SK-N-SH (cell line): ENCODE measurements at regions not wholly inside any gene's neighbourhood (a gene's known extent, or its start where the extent isn't known, plus 50 kb on each side); places are given as distances from the start of the nearest gene placed in this dataset.

ENCODE experiments used
- CTCF ChIA-PET: fragments of 300-600, 350-600 bp; formaldehyde crosslinking; extraction: SDS; loops from one replicate; lab custom pipeline; 2021; lab: Yijun Ruan, JAX
- POLR2A ChIA-PET: fragments of 350-600 bp; sonication (Branson Sonifier 250); formaldehyde crosslinking; extraction: SDS; loops from one replicate; lab custom pipeline; 2020; ENCODE audit warnings: antibody characterized with exemption, inconsistent platforms; lab: Yijun Ruan, JAX
- DNase-seq: peaks from one replicate; pipeline ENCODE4 v3.0.0; 2012
- H2AFZ ChIP-seq: fragments of 200-600 bp; sonication (generic); 2 replicates; pipeline ENCODE4 v1.8.1; 2016; ENCODE audit warnings: antibody characterized with exemption, mild to moderate bottlenecking, low read depth
- H3F3A ChIP-seq: fragments of 200-600 bp; sonication (generic); replicated peaks from 2 replicates; pipeline ENCODE3; 2016; ENCODE audit warnings: antibody characterized with exemption, mild to moderate bottlenecking; ENCODE audit not compliant: insufficient read depth
- H3K27ac ChIP-seq, 2 experiments: fragments of 200-500 bp in 1 of 2; fragments of 200-600 bp in 1 of 2; sonication (Bioruptor generic) in 1 of 2; sonication (generic), shearing (Covaris generic) in 1 of 2; 2 replicates each; pipeline versions ENCODE4 v1.5.1 to v1.6.1; 2014 to 2016; ENCODE audit warnings: low read depth in 2 of 2, inconsistent platforms in 1 of 2, low read length in 1 of 2, mild to moderate bottlenecking in 1 of 2, mixed read lengths in 1 of 2
- H3K27me3 ChIP-seq: fragments of 200-600 bp; sonication (generic), shearing (Covaris generic); 2 replicates; pipeline ENCODE4 v1.6.1; 2016; ENCODE audit warnings: mixed run types; ENCODE audit not compliant: insufficient read depth
- H3K36me3 ChIP-seq, 2 experiments: fragments of 200-500 bp in 1 of 2; fragments of 200-600 bp in 1 of 2; sonication (Bioruptor generic) in 1 of 2; sonication (generic) in 1 of 2; replicated peaks in 1 of 2; 2 replicates each; pipeline versions ENCODE3 to v1.5.1; 2014 to 2016; ENCODE audit warnings: low read length in 1 of 2, mild to moderate bottlenecking in 1 of 2; ENCODE audit not compliant: insufficient read depth in 2 of 2, control insufficient read depth in 1 of 2
- H3K4me1 ChIP-seq, 2 experiments: fragments of 200-500 bp in 1 of 2; fragments of 200-600 bp in 1 of 2; sonication (Bioruptor generic) in 1 of 2; sonication (generic), shearing (Covaris generic) in 1 of 2; 2 replicates each; pipeline versions ENCODE4 v1.5.1 to v1.6.1; 2014 to 2016; ENCODE audit warnings: low read depth in 1 of 2, low read length in 1 of 2, mixed run types in 1 of 2; ENCODE audit not compliant: insufficient read depth in 2 of 2, control insufficient read depth in 1 of 2
- H3K4me2 ChIP-seq: fragments of 200-600 bp; sonication (generic), shearing (Covaris generic); 2 replicates; pipeline ENCODE4 v1.6.1; 2017; ENCODE audit warnings: mixed run types
- H3K4me3 ChIP-seq, 2 experiments: fragments of 200-500 bp in 1 of 2; fragments of 200-600 bp in 1 of 2; sonication (Bioruptor generic) in 1 of 2; sonication (generic), shearing (Covaris generic) in 1 of 2; 2 replicates each; pipeline versions ENCODE4 v1.5.1 to v1.8.1; 2014 to 2016; ENCODE audit warnings: low read depth in 2 of 2, inconsistent platforms in 1 of 2, low read length in 1 of 2, mild to moderate bottlenecking in 1 of 2, mixed read lengths in 1 of 2, moderate library complexity in 1 of 2
- H3K79me2 ChIP-seq: fragments of 200-600 bp; sonication (generic); 2 replicates; pipeline ENCODE4 v1.8.1; 2017; ENCODE audit warnings: mild to moderate bottlenecking; ENCODE audit not compliant: insufficient read depth
- H3K9ac ChIP-seq: fragments of 200-600 bp; sonication (generic); 2 replicates; pipeline ENCODE4 v1.6.1; 2017; ENCODE audit warnings: mixed run types
- H3K9me2 ChIP-seq: fragments of 200-600 bp; sonication (generic); 2 replicates; pipeline ENCODE4 v1.6.1; 2017; ENCODE audit warnings: mixed run types
- H3K9me3 ChIP-seq: fragments of 200-600 bp; sonication (generic); 2 replicates; pipeline ENCODE4 v1.6.1; 2017; ENCODE audit warnings: mixed run types, mild to moderate bottlenecking, moderate library complexity
- H4K20me1 ChIP-seq: fragments of 200-600 bp; sonication (generic); 2 replicates; pipeline ENCODE4 v1.6.1; 2017; ENCODE audit warnings: mild to moderate bottlenecking, mixed run types; ENCODE audit not compliant: insufficient read depth
- CHD2 ChIP-seq: fragments of 150-350 bp; IDR thresholded peaks from 2 replicates; pipeline ENCODE4 v1.6.1; 2018; ENCODE audit warnings: low read length; ENCODE audit not compliant: partially characterized antibody
- CTCF ChIP-seq: fragments of 200-600 bp; sonication (generic); IDR thresholded peaks from 2 replicates; pipeline ENCODE4 v1.6.1; 2017; ENCODE audit warnings: antibody characterized with exemption, mild to moderate bottlenecking, moderate library complexity
- ELF1 ChIP-seq: IDR thresholded peaks from 2 replicates; pipeline ENCODE4 v1.4.0; 2012
- EP300 ChIP-seq, 2 experiments: IDR thresholded peaks; 2 replicates each; pipeline versions ENCODE4 v1.4.0 to v1.6.1; 2012; ENCODE audit warnings: borderline replicate concordance in 1 of 2, low read depth in 1 of 2, low read length in 1 of 2
- EZH2phosphoT487 ChIP-seq: fragments of 200-600 bp; sonication (generic); IDR thresholded peaks from 2 replicates; pipeline ENCODE4 v1.6.1; 2017; ENCODE audit warnings: low read depth, mixed run types, mild to moderate bottlenecking, antibody characterized with exemption, moderate library complexity, borderline replicate concordance
- FOXM1 ChIP-seq: IDR thresholded peaks from 2 replicates; pipeline ENCODE4 v1.4.0; 2012; ENCODE audit warnings: low read depth, mild to moderate bottlenecking
- GABPA ChIP-seq: IDR thresholded peaks from 2 replicates; pipeline ENCODE4 v1.4.0; 2012; ENCODE audit warnings: low read depth, mild to moderate bottlenecking
- JUND ChIP-seq: IDR thresholded peaks from 2 replicates; pipeline ENCODE4 v1.4.0; 2012
- MAX ChIP-seq: IDR thresholded peaks from 2 replicates; pipeline ENCODE4 v1.4.0; 2012; ENCODE audit warnings: low read depth
- NRF1 ChIP-seq: IDR thresholded peaks from 2 replicates; pipeline ENCODE4 v1.6.1; 2012; ENCODE audit warnings: low read depth, mild to moderate bottlenecking, low read length
- PBX3 ChIP-seq: IDR thresholded peaks from 2 replicates; pipeline ENCODE4; 2012
- POLR2AphosphoS5 ChIP-seq: IDR thresholded peaks from 2 replicates; pipeline ENCODE4 v1.6.1; 2012; ENCODE audit warnings: low read depth, low read length
- RAD21 ChIP-seq: IDR thresholded peaks from 2 replicates; pipeline ENCODE4 v1.6.1; 2012; ENCODE audit warnings: mild to moderate bottlenecking, low read length
- RCOR1 ChIP-seq: fragments of 150-350 bp; IDR thresholded peaks from 2 replicates; pipeline ENCODE4 v1.6.1; 2017; ENCODE audit warnings: antibody characterized with exemption, low read length
- REST ChIP-seq: IDR thresholded peaks from 2 replicates; pipeline ENCODE4 v1.6.1; 2012; ENCODE audit warnings: mild to moderate bottlenecking, low read depth, low read length, moderate library complexity
- SMC3 ChIP-seq: IDR thresholded peaks from 2 replicates; pipeline ENCODE4 v1.6.1; 2012; ENCODE audit warnings: low read depth, low read length, improper control_type of control experiment
- TAF1 ChIP-seq: IDR thresholded peaks from 2 replicates; pipeline ENCODE4 v1.6.1; 2012; ENCODE audit warnings: low read depth, mild to moderate bottlenecking, low read length, moderate library complexity, borderline replicate concordance
- TCF12 ChIP-seq: IDR thresholded peaks from 2 replicates; pipeline ENCODE4 v1.4.0; 2012
- USF2 ChIP-seq: fragments of 150-350 bp; IDR thresholded peaks from 2 replicates; pipeline ENCODE4 v1.6.1; 2017; ENCODE audit warnings: antibody characterized with exemption, low read length, low read depth, borderline replicate concordance
- ZBTB33 ChIP-seq: IDR thresholded peaks from 2 replicates; pipeline ENCODE4 v1.4.0; 2012; ENCODE audit warnings: low read depth, borderline replicate concordance
- WGBS: methylation state at CpG from one replicate; pipeline ENCODE4 v1.1.6; 2017; ENCODE audit warnings: low lambda C conversion rate; 5-methylcytosine and 5-hydroxymethylcytosine counted together

GRCh38 chr6:85390105-85390728, 59.7 kb upstream of the NT5E start (continued):
- TF ChIP-seq PBX3 = no peak
- TF ChIP-seq, all 33 proteins: peak for 0

- Histone ChIP-seq H3K27ac (no peak overlapping the region), H3K4me3 (no peak overlapping the region), H3K27me3 (no peaks in the 10 kb centered on the region), H3K79me2 (no peaks in the 10 kb centered on the region), H3K4me1 (peaks cover 0 to 15% of the 10 kb centered on the region in 2 experiments; a peak in 2 of 4 replicates), H4K20me1 (no peaks in the 10 kb centered on the region), H3K36me3 (no peaks in the 10 kb centered on the region), H3F3A (peaks cover 13% of the 10 kb centered on the region), H3K9me2 (no peaks in the 10 kb centered on the region), H3K4me2 (no peak overlapping the region), H3K9ac (no peak overlapping the region), H3K9me3 (no peaks in the 10 kb centered on the region), H2AFZ (no peak overlapping the region)
- no peak for DNase-seq
- 89% methylated on average over 12 of the region's 12 CpGs for WGBS
- CTCF ChIA-PET = no interaction called here
- POLR2A ChIA-PET = no interaction called here
- TF ChIP-seq TAF1 (no peak), GABPA (no peak), EP300 (IDR thresholded peaks at IDR 0.05; ENCODE audit: borderline replicate concordance in 1 of 2, low read depth in 1 of 2, low read length in 1 of 2) (no peak), NRF1 (no peak), PBX3 (no peak), MAX (no peak), SMC3 (no peak), ZBTB33 (no peak), RAD21 (no peak), EZH2phosphoT487 (no peak), POLR2AphosphoS5 (no peak), CTCF (no peak), JUND (no peak), USF2 (no peak), RCOR1 (no peak), TCF12 (no peak), REST (no peak), FOXM1 (no peak), ELF1 (no peak), CHD2 (no peak)
These were observed 60.6 kb upstream of the NT5E start for GRCh38 chr6:85389151-85389797.
